Liver (tissue), 8 donors: ENCODE measurements at regions not wholly inside any gene's neighbourhood (a gene's known extent, or its start where the extent isn't known, plus 50 kb on each side); places are given as distances from the start of the nearest gene placed in this dataset.

ENCODE experiments used
- DNase-seq: peaks from one replicate; pipeline ENCODE4 v3.0.0-alpha.2; 2017; ENCODE audit warnings: low spot score
- H3K27ac ChIP-seq, 2 donors: one replicate each; pipeline ENCODE4 v1.7.0; 2013; ENCODE audit warnings: inconsistent platforms in 2 of 2, low read length in 2 of 2, control low read depth in 1 of 2, low read depth in 1 of 2, mild to moderate bottlenecking in 1 of 2
- H3K27me3 ChIP-seq, 4 donors: one replicate each; pipeline versions ENCODE4 v1.6.1 to v1.7.0; 2013; ENCODE audit warnings: low read length in 3 of 4, inconsistent platforms in 1 of 4, mild to moderate bottlenecking in 1 of 4, moderate library complexity in 1 of 4; ENCODE audit not compliant: control insufficient read depth in 4 of 4, insufficient read depth in 4 of 4
- H3K36me3 ChIP-seq, 4 donors: one replicate each; pipeline versions ENCODE4 v1.6.1 to v1.7.0; 2013; ENCODE audit warnings: low read length in 3 of 4, mild to moderate bottlenecking in 3 of 4, low read depth in 1 of 4, moderate library complexity in 1 of 4; ENCODE audit not compliant: control insufficient read depth in 4 of 4, insufficient read depth in 3 of 4
- H3K4me1 ChIP-seq, 4 donors: one replicate each; pipeline versions ENCODE4 v1.6.1 to v1.7.0; 2013; ENCODE audit warnings: low read length in 3 of 4, mild to moderate bottlenecking in 3 of 4, moderate library complexity in 1 of 4; ENCODE audit not compliant: control insufficient read depth in 4 of 4, insufficient read depth in 4 of 4
- H3K4me3 ChIP-seq, 3 donors: one replicate each; pipeline versions ENCODE4 v1.6.1 to v1.7.0; 2013; ENCODE audit warnings: low read length in 3 of 3, control low read depth in 1 of 3, low read depth in 1 of 3, mild to moderate bottlenecking in 1 of 3
- H3K9ac ChIP-seq, 2 donors: one replicate each; pipeline ENCODE4 v1.7.0; 2013; ENCODE audit warnings: low read length in 2 of 2, mild to moderate bottlenecking in 2 of 2, moderate library complexity in 2 of 2, control low read depth in 1 of 2, low read depth in 1 of 2
- H3K9me3 ChIP-seq, 4 donors: one replicate each; pipeline versions ENCODE4 v1.6.1 to v1.7.0; 2013; ENCODE audit warnings: low read length in 3 of 4; ENCODE audit not compliant: control insufficient read depth in 4 of 4
- EGR1 ChIP-seq, 2 donors: IDR thresholded peaks; 2 replicates each; pipeline ENCODE4 v1.6.1; 2016 to 2018; ENCODE audit warnings: antibody characterized with exemption in 2 of 2, low read depth in 2 of 2
- FOXA1 ChIP-seq: IDR thresholded peaks from 2 replicates; pipeline ENCODE4 v1.6.1; 2016; ENCODE audit warnings: antibody characterized with exemption
- HNF4G ChIP-seq: IDR thresholded peaks from 2 replicates; pipeline ENCODE4 v1.6.1; 2016; ENCODE audit warnings: antibody characterized with exemption
- JUND ChIP-seq, 2 donors: IDR thresholded peaks; 2 replicates each; pipeline ENCODE4 v1.6.1; 2016; ENCODE audit warnings: antibody characterized with exemption in 2 of 2
- NR2F2 ChIP-seq: IDR thresholded peaks from 2 replicates; pipeline ENCODE4 v1.6.1; 2016; ENCODE audit warnings: antibody characterized with exemption
- RAD21 ChIP-seq, 2 donors: IDR thresholded peaks; 2 replicates each; pipeline ENCODE4 v1.6.1; 2016; ENCODE audit warnings: antibody characterized with exemption in 2 of 2, mild to moderate bottlenecking in 2 of 2
- RXRA ChIP-seq, 2 donors: IDR thresholded peaks; 2 replicates each; pipeline ENCODE4 v1.6.1; 2017 to 2018; ENCODE audit warnings: antibody characterized with exemption in 2 of 2, mild to moderate bottlenecking in 1 of 2
- SP1 ChIP-seq: IDR thresholded peaks from 2 replicates; pipeline ENCODE4 v1.6.1; 2018; ENCODE audit warnings: antibody characterized with exemption, mild to moderate bottlenecking
- WGBS: extraction: QIAGEN DNeasy Blood & Tissue Kit; methylation state at CpG from one replicate; pipeline ENCODE4 v1.1.7; 2013; 5-methylcytosine and 5-hydroxymethylcytosine counted together
- TF ChIP-seq, protein P1 (sequence below): IDR thresholded peaks from 2 replicates; pipeline ENCODE4 v1.6.1; 2016; ENCODE audit warnings: antibody characterized with exemption, mild to moderate bottlenecking
- TF ChIP-seq, protein P2 (sequence below): IDR thresholded peaks from 2 replicates; pipeline ENCODE4 v1.6.1; 2016; ENCODE audit warnings: antibody characterized with exemption
- TF ChIP-seq, protein P3 (sequence below): IDR thresholded peaks from 2 replicates; pipeline ENCODE4 v1.6.1; 2016; ENCODE audit warnings: antibody characterized with exemption
- TF ChIP-seq, protein P4 (sequence below): fragments of 150-350 bp; IDR thresholded peaks from 2 replicates; pipeline ENCODE4 v1.5.1; 2017; ENCODE audit warnings: improper control_type of control experiment, low read depth, low read length; ENCODE audit not compliant: missing input control
- donor health status: healthy.
- donor health status: healthy.
- donor health status: healthy.
- donor health status: healthy.
- donor health status: healthy.

DNA sequence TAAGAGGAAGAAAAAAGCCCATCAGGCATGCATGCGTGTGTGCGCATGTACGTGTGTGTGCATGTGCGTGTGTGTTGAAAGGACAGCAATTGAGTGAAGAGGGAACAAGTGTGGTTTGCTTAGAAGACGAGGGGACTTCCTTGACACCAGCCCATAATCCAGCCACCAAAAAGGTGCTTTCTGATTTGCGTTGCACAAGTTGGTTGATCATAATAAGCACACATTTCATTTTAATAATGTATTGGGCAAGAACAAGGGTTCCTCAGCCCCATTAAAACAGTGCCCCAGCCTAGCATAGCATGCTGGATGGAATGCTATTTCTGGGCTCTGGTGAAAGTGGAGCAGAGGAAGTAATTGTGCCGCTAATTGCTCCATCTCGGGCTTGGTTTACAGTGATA lies 493.2 kb downstream of the MIAT start:
- Histone ChIP-seq H3K9me3 (no peaks in the 10 kb centered on the region), H3K4me1 (peaks cover 0 to 5% (median 0%) of the 10 kb centered on the region in 4 donors), H3K27ac (no peak overlapping the region), H3K27me3 (peaks cover 0 to 2% (median 0%) of the 10 kb centered on the region in 4 donors), H3K4me3 (no peak overlapping the region), H3K36me3 (no peaks in the 10 kb centered on the region), H3K9ac (no peak overlapping the region)
- DNase-seq = no peak
- TF ChIP-seq FOXA1 (no peak), EGR1 (IDR thresholded peaks at IDR 0.05; ENCODE audit: low read depth in 2 of 2) (no peak), RAD21 (IDR thresholded peaks at IDR 0.05) (no peak)
- TF ChIP-seq, protein P1, sequence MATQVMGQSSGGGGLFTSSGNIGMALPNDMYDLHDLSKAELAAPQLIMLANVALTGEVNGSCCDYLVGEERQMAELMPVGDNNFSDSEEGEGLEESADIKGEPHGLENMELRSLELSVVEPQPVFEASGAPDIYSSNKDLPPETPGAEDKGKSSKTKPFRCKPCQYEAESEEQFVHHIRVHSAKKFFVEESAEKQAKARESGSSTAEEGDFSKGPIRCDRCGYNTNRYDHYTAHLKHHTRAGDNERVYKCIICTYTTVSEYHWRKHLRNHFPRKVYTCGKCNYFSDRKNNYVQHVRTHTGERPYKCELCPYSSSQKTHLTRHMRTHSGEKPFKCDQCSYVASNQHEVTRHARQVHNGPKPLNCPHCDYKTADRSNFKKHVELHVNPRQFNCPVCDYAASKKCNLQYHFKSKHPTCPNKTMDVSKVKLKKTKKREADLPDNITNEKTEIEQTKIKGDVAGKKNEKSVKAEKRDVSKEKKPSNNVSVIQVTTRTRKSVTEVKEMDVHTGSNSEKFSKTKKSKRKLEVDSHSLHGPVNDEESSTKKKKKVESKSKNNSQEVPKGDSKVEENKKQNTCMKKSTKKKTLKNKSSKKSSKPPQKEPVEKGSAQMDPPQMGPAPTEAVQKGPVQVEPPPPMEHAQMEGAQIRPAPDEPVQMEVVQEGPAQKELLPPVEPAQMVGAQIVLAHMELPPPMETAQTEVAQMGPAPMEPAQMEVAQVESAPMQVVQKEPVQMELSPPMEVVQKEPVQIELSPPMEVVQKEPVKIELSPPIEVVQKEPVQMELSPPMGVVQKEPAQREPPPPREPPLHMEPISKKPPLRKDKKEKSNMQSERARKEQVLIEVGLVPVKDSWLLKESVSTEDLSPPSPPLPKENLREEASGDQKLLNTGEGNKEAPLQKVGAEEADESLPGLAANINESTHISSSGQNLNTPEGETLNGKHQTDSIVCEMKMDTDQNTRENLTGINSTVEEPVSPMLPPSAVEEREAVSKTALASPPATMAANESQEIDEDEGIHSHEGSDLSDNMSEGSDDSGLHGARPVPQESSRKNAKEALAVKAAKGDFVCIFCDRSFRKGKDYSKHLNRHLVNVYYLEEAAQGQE = no peak
- TF ChIP-seq, protein P2, sequence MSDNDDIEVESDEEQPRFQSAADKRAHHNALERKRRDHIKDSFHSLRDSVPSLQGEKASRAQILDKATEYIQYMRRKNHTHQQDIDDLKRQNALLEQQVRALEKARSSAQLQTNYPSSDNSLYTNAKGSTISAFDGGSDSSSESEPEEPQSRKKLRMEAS = no peak
- WGBS = 55% methylated on average over 8 of the region's 8 CpGs

DNA sequence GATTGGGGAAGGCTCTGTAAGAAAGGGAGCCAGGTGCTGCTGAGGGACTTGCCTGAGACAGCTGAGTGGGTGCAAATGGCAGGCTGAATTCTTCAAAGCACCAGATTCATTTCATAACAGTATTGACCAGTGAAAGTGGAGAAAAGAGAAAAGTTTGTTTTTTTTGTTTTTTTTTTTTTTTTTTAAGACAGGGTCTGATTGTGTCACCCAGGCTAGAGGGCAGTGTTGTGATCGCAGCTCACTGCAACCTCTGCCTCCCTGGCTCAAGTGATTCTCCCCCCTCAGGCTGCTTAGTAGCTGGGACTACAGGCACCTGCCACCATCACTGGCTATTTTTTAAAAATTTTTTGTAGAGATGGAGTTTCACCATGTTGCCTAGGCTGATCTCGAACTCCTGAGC lies 494.0 kb downstream of the MIAT start:
- Histone ChIP-seq H3K4me1 (peaks cover 0 to 5% (median 0%) of the 10 kb centered on the region in 4 donors), H3K27ac (no peak overlapping the region), H3K36me3 (no peaks in the 10 kb centered on the region), H3K9ac (no peak overlapping the region), H3K27me3 (peaks cover 0 to 2% (median 0%) of the 10 kb centered on the region in 4 donors), H3K4me3 (no peak overlapping the region), H3K9me3 (no peaks in the 10 kb centered on the region)
- TF ChIP-seq, protein P2 = no peak
- TF ChIP-seq, protein P1 = no peak
- TF ChIP-seq EGR1 (IDR thresholded peaks at IDR 0.05; ENCODE audit: low read depth in 2 of 2) (no peak), SP1 (no peak), RAD21 (IDR thresholded peaks at IDR 0.05) (no peak), HNF4G (no peak)
- TF ChIP-seq, protein P3, sequence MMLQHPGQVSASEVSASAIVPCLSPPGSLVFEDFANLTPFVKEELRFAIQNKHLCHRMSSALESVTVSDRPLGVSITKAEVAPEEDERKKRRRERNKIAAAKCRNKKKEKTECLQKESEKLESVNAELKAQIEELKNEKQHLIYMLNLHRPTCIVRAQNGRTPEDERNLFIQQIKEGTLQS = no peak
- 51% methylated on average over 2 of the region's 2 CpGs for WGBS
- no peak for DNase-seq

DNA sequence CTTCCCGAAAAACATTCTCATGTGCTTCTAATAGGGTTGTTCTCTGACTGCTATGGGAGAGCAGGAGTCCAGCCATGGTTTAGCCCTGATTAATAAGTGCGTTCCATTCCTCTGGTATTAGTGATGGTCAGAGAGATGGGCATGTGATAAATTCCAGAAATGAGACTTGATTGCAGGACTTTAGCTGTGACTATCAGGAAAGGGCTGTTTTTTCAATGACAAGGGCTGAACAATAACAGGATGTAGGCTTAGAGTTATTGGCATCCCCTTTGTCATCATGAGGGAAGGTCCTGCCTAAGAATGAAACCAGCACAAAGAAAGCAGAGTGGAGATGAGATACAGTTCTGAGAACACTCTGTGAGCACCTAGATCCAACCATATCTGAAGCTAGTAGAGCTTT lies 494.6 kb downstream of the MIAT start:
- Histone ChIP-seq H3K9ac (no peak overlapping the region), H3K4me1 (peaks cover 0 to 5% (median 0%) of the 10 kb centered on the region in 4 donors), H3K27me3 (peaks cover 0 to 2% (median 0%) of the 10 kb centered on the region in 4 donors), H3K36me3 (no peaks in the 10 kb centered on the region), H3K27ac (no peak overlapping the region), H3K9me3 (no peaks in the 10 kb centered on the region), H3K4me3 (no peak overlapping the region)
- no peak for DNase-seq
- 85% methylated on average over 2 of the region's 2 CpGs for WGBS
- TF ChIP-seq, protein P2 = no peak
- TF ChIP-seq FOXA1 = no peak
- TF ChIP-seq NR2F2 = no peak
- no peak for TF ChIP-seq RXRA (IDR thresholded peaks at IDR 0.05)
- no peak for TF ChIP-seq RAD21 (IDR thresholded peaks at IDR 0.05)
- TF ChIP-seq, protein P1 = no peak
- TF ChIP-seq, protein P4, sequence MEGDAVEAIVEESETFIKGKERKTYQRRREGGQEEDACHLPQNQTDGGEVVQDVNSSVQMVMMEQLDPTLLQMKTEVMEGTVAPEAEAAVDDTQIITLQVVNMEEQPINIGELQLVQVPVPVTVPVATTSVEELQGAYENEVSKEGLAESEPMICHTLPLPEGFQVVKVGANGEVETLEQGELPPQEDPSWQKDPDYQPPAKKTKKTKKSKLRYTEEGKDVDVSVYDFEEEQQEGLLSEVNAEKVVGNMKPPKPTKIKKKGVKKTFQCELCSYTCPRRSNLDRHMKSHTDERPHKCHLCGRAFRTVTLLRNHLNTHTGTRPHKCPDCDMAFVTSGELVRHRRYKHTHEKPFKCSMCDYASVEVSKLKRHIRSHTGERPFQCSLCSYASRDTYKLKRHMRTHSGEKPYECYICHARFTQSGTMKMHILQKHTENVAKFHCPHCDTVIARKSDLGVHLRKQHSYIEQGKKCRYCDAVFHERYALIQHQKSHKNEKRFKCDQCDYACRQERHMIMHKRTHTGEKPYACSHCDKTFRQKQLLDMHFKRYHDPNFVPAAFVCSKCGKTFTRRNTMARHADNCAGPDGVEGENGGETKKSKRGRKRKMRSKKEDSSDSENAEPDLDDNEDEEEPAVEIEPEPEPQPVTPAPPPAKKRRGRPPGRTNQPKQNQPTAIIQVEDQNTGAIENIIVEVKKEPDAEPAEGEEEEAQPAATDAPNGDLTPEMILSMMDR = no peak
- no peak for TF ChIP-seq JUND (IDR thresholded peaks at IDR 0.05)
